GM19043 (cell line): ENCODE measurements at regions not wholly inside any gene's neighbourhood (a gene's known extent, or its start where the extent isn't known, plus 50 kb on each side); places are given as distances from the start of the nearest gene placed in this dataset.
"Not testable (repeated sequence)": the region's sequence is repeated elsewhere in the genome, so short reads cannot be mapped to it uniquely, and the experiment has no call there.

Experiments
- ATAC-seq: cut with Tn5 transposase; IDR thresholded peaks from one replicate; pipeline ENCODE4 v1.9.1; 2021; ENCODE audit warnings: low read depth; ENCODE audit not compliant: unreplicated experiment

DNA sequence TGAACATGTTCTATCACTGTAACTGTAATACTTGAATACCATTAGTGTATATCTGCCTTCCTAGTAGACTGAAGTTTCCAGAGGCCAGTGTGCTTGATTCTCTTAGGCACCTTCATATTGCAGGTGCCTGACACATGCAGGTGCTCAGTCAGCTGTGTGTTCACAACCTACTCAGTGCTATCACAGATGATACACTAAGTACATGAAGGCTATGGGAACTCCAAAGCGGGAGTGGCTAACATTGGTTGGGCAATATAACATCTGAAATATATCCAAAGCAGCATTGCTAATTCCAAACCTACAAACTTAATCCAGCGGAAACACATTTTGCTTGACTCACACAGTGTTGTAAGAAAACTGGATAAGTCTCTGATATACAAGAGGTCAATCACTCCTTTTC lies 539.3 kb upstream of the ISX start:
- ATAC-seq, result no peak

DNA sequence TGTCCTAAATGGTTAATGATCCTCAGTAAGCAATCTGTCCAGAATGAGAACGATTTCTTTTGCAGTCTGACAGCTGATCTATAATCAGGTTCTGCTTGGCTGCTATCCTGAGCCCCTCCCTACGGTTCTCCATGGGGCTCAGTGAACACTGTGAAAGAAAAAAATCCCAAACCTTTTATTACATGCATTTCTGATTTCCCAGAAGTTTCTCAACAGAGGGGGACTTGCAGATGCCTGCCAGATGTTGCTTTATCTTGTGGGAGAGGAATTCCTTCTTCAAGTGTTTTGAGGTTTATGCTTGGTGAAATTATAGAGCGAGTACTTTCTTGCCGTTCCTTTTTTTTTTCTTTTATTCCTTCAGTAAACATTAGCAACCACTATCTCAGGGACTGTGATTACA lies 531.9 kb upstream of the ISX start:
- no peak for ATAC-seq

DNA sequence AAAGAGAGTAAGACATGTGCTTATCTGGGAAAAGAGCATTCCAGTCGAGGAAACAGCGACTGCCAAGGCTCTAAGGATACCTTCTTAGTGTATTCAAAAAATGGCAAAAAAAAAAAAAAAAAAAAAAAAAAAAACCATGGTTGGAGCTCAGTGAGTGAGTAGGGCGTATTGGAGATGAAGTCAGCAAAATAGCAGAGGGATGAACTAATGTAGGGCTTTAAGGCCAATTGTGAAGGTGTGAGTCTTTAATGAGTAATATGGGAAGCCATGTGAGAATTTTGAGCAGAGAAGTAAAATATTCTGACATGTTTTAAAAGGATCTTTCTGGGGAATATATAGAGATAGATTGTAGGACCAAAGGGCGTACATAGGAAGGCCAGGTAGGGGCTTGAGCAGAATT lies 498.6 kb upstream of the ISX start:
- ATAC-seq, result no peak

DNA sequence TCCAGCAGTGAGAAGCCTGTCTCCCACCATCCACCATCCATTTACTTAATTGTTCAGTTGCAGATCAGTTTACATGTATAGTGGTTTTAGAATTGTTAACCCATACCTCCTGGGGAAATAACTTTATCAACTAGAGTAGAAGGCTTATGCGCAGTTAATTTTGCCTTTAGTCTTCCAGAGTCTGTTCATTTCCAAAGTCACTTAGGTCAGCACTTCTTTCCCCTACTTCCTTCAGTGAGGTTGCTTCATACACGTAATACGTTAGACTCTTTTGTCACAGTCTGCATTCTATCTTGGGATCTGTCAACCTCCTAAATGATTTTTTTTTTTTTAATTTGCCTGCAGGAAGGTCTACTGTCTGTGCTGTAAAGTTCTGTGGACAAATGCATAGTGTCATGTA lies 495.6 kb upstream of the ISX start:
- ATAC-seq, result no peak

DNA sequence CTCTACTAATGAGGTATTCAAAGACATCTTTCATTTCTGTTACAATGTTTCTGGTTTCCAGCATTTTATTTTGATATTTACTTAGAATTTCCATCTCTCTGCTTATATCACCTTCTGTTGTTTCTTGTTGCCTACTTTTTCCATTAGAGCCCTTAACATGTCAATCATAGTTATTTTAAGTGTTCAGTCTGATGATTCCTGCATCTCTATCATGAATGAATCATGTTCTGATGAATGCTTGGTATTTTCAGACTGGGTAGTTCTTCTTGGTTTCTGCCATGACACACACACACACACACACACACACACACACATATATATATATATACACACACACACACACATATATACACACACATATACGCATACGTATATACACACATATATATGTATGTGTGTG lies 486.4 kb upstream of the ISX start:
- ATAC-seq, result no peak

DNA sequence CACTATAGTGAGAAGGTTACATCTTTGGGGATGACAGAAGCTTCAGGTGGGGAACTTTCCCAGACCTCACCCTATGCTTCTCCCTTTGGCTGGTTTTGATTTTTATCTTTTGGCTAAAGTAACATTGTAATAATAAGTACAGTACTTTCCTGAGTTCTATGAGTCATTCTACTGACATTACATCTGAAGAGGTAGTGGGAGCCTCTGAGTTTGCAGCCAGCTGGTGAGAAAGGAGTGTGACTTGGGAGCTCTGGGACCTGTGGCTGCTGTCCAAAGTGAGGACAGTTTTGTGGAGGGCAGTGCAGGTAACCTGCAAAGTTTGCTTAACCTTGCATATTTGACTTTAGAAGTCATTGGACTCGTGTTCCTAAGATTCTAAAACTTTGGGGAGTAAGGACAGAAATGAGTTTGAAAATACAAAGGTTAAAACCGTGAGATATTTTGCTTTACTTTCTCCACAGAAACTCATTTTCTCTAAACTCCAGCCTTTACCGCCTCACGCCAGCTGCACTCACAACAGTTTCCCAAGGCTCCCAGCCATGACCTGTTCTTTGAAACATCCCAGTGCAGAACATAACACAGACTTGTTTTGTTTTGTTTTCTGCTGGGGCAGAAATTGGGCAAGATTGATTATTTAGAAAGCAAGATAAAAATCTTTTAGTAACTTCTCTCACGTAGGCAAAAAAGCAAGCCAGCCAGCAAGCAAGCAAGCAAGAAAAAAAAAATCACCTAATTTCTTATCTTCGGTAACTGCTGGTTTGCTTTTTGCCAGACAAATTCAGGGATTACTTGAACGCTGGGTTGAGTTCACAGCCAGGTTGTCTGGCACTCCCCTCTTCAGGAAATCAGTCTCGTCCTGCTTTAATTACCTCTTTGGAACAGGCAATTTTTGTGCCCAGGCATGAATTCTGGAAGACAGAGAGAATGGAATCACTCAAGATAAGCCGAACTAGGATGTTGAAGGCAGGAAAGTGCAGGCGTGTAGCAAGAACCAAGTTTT lies 478.3 kb upstream of the ISX start:
- no peak for ATAC-seq

DNA sequence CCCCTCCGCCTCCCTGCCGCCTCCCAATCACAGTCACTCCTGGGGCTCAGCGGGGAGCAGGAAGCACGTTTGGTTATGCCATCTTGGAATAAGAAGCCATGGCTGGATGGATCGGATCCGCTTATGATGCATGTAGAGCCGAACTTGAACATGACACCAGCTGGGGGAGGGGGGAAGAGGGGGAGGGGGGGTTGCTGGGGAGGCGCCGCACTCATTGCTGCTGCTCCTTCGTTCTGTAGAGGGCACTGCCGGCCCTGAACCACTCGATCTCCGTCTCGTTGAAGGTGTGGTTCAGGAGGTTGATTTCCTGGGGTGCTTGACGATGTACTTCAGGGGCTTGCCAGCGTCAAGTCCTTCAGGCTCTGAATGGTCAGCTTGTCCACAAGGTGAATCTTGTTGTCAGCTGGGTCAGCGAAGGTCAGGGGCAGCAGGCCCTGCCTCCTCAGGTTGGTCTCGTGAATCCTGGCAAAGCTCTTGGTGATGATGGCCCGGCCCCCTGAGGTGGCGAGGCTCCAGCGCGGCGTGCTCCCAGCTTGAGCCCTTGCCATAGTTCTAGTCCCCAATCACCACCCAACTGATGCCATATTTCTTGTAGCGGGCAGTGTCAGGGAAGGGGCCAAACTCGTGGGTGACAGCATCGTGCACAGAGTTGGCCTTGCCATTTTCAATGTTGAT lies 476.9 kb upstream of the ISX start:
- ATAC-seq, result no peak

DNA sequence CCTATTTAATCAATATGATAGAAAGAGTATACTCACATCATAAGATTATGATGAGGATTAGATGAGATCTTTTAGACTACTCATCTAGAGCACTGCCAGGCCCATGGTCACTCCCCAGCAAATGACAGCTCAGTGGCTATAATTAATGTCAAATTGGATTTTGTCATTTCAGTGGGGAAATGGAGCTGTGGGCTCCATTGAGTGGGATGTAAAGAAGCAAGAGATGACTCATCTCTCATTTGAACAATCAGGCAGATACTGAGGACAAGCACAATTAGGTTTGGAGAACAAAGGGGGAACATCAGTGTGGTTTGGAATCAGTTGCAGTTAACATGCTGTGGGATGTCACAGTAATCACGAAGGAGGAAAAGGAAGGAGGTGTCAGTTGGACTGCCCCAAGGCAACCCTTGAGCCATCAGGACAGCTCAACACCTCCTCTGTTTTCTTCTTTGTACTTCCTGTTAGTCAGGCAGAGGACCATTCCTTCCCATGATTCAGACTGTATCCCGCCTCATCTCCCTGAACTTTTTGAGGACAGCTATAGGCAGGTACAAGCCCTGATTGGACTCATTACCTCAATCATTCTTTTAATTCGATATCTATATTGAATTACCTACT lies 473.7 kb upstream of the ISX start:
- no peak for ATAC-seq

DNA sequence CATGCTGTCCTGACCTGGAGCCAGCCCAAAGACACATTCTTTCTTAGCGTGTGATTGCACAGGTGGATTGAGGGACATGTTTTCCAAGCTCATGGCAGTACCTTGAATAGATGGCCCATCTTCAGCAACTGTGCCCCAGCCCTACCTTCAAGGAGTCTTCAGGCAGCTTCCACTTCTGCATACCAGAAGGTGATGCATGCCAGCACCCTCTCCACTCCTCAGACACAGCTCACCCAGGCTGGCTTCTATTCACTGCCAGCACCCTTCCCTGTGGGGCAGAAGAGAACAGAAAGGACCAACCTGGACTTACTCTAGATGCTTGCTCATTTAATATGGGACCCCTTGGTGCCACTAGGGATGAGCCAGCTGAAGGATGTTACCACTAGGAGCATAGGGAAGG lies 466.4 kb upstream of the ISX start:
- ATAC-seq, result no peak

DNA sequence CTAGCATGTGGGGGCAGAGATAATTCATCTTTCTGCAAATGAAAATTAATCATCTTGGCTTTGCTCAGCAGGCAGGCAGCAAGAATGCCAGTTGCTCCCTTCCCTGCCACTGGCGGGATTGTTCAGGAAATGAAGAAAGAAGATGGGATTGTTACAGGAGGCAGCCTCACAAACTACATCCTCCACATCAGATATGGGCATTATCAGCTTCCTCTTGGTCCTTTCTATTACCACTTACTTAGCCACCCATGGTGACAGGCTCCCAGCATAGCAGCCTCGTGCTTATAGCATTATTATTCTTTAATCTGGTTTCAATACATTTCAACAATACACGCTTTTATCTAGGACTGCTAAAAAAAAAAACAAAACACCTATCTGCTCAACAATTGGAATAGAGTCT lies 461.6 kb upstream of the ISX start:
- no peak for ATAC-seq

DNA sequence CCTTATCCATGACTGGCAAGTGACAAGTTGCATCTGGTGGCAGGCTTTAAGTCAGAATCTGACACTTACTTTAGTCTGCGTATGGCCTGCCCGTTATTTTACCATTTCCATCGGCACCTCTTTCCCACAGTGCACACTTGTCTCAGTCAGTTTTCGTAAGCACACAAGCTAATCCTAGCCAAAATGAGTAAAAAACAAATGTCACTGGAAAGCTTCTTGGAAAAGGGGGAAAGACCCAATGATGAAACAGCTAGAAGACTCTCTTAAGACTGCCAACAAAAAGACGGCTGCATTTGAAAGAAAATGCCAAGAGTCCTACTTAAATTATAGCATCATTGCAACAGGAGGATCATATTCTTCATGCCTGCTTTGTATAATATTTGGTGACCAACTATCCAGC lies 457.9 kb upstream of the ISX start:
- ATAC-seq, result no peak

DNA sequence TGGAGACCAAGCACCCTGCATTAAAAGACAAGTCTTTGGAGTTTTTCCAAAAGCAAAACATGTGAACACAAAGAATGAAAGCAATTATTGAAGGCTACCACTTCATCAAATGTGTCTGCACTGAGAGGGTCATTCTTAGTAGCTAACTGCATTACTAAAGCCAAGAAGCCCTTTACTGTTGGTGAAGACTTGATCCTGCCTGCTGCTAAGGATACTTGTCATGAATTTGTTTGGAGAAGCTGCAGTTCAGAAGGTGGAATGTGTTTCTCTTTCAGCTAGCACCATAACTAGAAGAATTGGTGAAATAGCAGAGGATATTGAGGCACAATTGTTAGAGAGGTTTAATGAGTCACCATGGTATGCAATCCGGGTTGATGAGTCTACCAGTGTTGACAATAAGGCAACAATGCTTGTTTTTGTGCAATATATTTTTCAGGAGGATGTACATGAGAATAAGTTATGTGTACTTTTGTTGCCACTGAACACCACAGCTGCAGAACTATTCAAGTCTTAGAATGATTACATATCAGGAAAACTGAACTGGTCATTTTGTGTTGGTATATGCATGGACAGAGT lies 457.3 kb upstream of the ISX start:
- ATAC-seq, result no peak

DNA sequence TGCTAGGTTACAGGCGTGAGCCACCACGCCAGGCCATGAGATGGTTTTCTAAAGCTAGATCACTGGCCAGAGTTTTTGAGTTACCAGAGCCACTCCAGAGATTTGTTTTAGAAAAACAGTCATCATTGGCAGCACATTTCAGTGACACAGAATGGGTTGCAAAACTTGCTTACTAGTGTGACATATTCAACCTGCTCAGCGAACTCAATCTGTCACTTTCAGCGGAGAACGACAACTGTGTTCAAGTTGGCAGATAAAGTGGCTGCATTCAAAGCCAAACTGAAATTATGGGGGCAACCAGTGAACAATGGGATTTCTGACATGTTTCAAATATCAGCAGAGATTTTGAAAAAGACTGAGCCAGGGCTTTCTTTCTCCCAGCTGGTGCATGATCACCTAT lies 456.3 kb upstream of the ISX start:
- no peak for ATAC-seq

DNA sequence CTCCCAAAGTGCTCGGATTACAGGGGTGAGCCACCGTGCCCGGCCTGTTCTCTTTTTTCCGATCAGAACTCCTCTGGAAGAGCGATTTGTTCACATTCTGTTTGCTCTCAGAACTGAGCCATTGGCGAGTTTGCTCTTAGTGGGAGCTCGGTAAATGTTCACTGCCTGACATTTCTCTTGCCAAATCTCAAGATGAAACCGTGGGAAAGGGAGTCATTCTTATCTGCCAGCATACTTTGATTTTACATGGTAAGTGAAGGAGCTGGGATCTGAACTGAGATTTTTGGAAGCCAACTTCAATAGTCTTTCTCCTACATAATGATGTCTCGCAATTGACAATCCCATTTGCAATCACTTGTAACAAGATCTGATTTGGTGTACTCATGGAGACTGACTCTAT lies 445.8 kb upstream of the ISX start:
- ATAC-seq, result no peak

DNA sequence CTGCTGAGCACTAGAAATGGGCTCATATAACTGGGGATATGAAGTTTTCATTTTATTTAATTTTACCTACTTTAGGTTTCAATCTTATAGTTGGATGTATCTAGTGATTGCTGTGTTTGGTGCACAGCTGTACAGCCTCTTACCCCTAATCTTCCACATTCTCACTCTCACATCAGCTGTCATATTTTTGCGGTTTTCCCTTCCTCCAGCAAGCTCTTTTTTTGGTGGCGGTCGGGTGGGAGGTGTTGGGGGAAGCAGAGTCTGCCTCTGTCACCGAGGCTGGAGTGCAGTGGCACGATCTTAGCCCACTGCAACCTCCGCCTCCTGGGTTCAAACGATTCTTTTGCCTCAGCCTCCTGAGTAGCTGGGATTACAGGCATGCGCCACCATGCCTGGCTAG lies 445.1 kb upstream of the ISX start:
- ATAC-seq, result no peak

DNA sequence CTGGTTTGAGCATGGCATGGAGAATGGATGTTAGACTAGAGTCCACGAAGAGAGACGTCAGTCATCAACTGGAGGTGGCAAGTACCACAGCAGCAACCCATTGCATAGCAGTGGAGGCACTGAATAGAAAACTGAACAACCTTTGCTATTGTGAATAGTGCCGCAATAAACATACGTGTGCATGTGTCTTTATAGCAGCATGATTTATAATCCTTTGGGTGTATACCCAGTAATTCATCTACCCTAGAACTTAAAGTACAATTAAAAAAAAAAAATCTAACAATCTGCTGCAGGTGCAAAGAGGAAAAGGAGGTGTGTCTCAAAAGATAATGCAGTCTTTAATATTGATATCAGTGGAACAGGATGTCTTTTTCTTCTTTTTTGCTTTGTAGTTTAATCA lies 443.4 kb upstream of the ISX start:
- ATAC-seq, result no peak

DNA sequence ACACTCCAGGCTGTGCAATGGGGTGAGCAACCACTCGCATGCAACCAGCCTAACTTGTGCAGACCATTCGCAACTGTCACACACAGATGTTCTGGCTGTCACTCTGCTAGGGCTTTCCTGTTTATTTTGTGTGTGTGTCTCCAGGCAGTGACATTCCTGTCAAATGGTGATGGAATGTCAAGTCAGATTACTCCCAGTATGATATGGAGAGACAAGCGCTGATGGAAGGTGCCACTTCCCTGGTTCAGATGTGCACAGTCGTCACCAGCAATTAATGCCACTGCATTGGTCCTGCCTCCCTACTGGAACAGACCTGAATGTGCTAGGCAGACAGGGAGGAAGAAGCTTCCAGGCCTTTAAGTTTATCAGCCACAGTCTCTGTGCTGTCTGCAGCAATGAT lies 442.4 kb upstream of the ISX start:
- ATAC-seq, result no peak

DNA sequence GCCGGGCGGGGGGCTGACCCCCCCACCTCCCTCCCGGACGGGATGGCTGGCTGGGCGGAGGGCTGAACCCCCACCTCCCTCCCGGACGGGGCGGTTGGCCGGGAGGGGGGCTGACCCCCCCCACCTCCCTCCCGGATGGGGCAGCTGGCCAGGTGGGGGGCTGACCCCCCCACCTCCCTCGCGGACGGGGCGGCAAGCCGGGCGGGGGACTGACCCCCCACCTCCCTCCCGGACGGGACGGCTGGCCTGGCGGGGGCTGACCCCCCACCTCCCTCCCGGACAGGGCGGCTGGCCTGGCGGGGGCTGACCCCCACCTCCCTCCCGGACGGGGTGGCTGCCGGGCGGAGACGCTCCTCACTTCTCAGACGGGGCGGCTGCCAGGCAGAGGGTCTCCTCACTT lies 440.1 kb upstream of the ISX start:
- ATAC-seq, result not testable (repeated sequence)

DNA sequence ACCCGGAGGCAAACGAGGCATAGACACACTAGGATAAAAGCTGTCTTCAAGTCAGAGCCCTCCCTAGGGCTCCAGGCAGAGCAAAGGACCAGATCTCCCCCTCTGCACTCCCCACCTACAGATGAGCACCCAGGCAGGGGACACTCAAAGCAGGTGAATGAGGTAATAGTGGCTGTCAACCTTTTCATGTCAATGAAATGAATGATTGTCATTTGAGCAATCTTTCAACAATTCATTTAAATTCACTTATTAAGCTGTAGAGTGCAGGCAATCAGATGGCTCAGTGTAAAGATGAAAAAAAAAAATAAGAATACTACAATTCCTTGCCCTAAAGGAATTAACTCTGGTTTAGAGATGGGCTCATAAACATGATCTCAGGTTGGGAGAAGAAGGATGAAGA lies 427.8 kb upstream of the ISX start:
- ATAC-seq, result no peak

DNA sequence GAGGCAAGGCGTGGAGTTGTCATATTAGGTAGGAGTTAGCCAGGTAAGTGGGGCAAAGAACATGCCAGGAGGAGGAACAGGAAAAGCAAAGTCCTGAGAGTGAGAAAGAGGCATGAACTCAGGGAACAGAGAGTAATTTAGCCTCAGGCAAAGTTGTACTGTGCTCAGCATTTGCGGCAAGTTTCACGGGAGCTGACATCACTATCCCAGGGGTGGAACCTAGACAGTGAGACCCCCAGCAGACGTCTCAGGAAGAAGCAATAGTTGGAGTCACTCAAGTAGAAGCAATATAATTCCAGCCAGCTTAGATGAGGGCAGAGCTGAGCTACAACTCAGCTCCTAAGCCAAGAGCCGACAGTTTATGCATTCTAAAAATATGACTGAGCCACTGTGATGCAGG lies 426.0 kb upstream of the ISX start:
- no peak for ATAC-seq

DNA sequence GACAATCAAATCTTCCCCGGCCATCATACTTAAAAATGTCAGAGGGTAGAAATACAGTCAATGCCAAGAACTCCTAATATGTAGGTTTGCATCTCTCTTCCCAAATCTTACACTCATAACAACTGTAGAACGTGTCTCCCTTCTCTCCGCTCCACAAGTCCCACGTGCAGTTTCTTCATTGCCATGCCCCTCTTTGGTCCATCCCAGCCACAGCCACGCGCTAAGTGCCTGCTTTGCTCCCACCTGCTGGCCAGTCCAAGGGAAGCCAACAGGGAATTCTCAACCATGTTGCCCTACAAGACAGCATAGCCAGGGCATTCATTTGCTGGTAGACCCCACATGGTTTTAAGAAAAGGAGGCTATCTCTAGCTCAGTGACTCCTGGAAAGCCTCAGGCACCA lies 420.6 kb upstream of the ISX start:
- no peak for ATAC-seq
